Uterus (tissue), 3 donors: ENCODE measurements at regions not wholly inside any gene's neighbourhood (a gene's known extent, or its start where the extent isn't known, plus 50 kb on each side); places are given as distances from the start of the nearest gene placed in this dataset.

ENCODE experiments used
- DNase-seq, 2 donors: peaks; one replicate each; pipeline ENCODE4 v3.0.0-alpha.2; 2019 to 2020
- H3K27ac ChIP-seq, 2 donors: fragments of 200-600 bp; sonication (generic); 1 replicate in 1 of 2; 2 replicates in 1 of 2; pipeline ENCODE4 v1.5.1; 2016 to 2018
- H3K27me3 ChIP-seq, 2 donors: fragments of 200-600 bp; sonication (generic); one replicate each; pipeline ENCODE4 v1.5.1; 2018 to 2019; ENCODE audit warnings: control low read depth in 1 of 2
- H3K36me3 ChIP-seq, 2 donors: fragments of 200-600 bp; sonication (generic); one replicate each; pipeline ENCODE4 v1.5.1; 2019; ENCODE audit warnings: control low read depth in 1 of 2
- H3K4me1 ChIP-seq, 2 donors: fragments of 200-600 bp; sonication (generic); one replicate each; pipeline ENCODE4 v1.5.1; 2018 to 2019; ENCODE audit warnings: control low read depth in 1 of 2
- H3K4me3 ChIP-seq, 2 donors: fragments of 200-600 bp; sonication (generic); 1 replicate in 1 of 2; 2 replicates in 1 of 2; pipeline ENCODE4 v1.5.1; 2018 to 2019; ENCODE audit warnings: mild to moderate bottlenecking in 1 of 2
- H3K9me3 ChIP-seq, 2 donors: fragments of 200-600 bp; sonication (generic); one replicate each; pipeline ENCODE4 v1.5.1; 2019; ENCODE audit warnings: control low read depth in 1 of 2
- POLR2A ChIP-seq, 2 donors: fragments of 450-650 bp; IDR thresholded peaks; one replicate each; pipeline ENCODE4 v1.6.1; 2016; ENCODE audit warnings: antibody characterized with exemption in 2 of 2, mild to moderate bottlenecking in 1 of 2, moderate library complexity in 1 of 2
- intact Hi-C: fragments of 100-400 bp; cut with DNase I; formaldehyde crosslinking; loops from one replicate; pipeline ENCODE4 v1.15.1; 2023; ENCODE audit warnings: low total_unique reads
- TF ChIP-seq, protein P1 (sequence below), 4 experiments: fragments of 200-600 bp in 2 of 4; fragments of 450-650 bp in 2 of 4; sonication (generic) in 2 of 4; IDR thresholded peaks; one replicate each; pipeline ENCODE4 v1.5.1; 2016 to 2019; ENCODE audit warnings: antibody characterized with exemption in 4 of 4, mild to moderate bottlenecking in 2 of 4, moderate library complexity in 1 of 4
- donor health status: DM: yes; HTN: yes; CAD: no.

DNA sequence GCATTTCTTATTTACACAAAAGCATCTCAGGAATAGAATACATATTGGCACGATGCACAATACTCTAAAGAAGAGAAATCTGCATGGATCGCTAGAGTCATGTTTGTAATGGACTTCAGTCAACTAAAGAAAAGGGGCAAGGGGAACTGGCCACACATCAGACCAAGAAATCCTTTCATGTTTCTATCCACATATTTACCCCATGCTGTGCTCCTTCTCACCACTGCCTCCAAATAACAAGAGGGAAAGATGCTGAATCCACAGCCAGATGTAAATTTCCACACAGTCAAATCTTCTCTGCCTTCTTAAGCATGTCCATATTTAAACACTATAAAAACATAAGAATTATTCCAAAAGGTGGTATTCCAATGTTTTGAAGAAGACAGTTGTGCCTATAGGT is 67.6 kb downstream of the COX18 start:
- TF ChIP-seq, protein P1, sequence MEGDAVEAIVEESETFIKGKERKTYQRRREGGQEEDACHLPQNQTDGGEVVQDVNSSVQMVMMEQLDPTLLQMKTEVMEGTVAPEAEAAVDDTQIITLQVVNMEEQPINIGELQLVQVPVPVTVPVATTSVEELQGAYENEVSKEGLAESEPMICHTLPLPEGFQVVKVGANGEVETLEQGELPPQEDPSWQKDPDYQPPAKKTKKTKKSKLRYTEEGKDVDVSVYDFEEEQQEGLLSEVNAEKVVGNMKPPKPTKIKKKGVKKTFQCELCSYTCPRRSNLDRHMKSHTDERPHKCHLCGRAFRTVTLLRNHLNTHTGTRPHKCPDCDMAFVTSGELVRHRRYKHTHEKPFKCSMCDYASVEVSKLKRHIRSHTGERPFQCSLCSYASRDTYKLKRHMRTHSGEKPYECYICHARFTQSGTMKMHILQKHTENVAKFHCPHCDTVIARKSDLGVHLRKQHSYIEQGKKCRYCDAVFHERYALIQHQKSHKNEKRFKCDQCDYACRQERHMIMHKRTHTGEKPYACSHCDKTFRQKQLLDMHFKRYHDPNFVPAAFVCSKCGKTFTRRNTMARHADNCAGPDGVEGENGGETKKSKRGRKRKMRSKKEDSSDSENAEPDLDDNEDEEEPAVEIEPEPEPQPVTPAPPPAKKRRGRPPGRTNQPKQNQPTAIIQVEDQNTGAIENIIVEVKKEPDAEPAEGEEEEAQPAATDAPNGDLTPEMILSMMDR (IDR thresholded peaks at IDR 0.05): no peak
- TF ChIP-seq POLR2A (IDR thresholded peaks at IDR 0.05): no peak
- Histone ChIP-seq H3K4me3 (no peak overlapping the region), H3K27ac (no peak overlapping the region), H3K9me3 (no peaks in the 10 kb centered on the region), H3K27me3 (no peaks in the 10 kb centered on the region), H3K4me1 (no peaks in the 10 kb centered on the region), H3K36me3 (no peaks in the 10 kb centered on the region)
- no peak for DNase-seq
- intact Hi-C loops: no loop called here

DNA sequence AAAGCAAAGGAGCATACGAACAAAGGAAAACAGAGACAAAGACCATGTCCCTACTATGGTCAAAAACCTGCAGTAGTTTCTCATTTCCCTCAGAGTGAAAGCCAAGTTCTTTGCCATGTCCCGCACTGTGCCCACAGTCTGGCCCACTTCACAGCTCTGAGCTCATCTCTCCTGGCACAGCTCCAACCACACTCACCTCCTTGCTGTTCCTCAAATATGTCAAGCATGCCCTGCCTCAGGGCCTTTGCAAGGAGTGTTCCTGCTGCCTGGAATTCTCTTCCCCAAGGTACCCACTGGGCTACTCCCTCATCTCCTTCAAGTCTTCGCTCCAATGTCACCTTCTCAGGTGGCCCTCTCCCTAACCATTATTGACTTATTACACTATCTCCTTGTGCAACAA is 72.1 kb downstream of the COX18 start:
- Histone ChIP-seq H3K27me3 (no peaks in the 10 kb centered on the region), H3K9me3 (no peaks in the 10 kb centered on the region), H3K4me1 (no peaks in the 10 kb centered on the region), H3K4me3 (no peak overlapping the region), H3K27ac (no peak overlapping the region), H3K36me3 (no peaks in the 10 kb centered on the region)
- no peak for DNase-seq
- intact Hi-C loops: no loop called here
- TF ChIP-seq, protein P1 (IDR thresholded peaks at IDR 0.05): no peak
- TF ChIP-seq POLR2A (IDR thresholded peaks at IDR 0.05): no peak

DNA sequence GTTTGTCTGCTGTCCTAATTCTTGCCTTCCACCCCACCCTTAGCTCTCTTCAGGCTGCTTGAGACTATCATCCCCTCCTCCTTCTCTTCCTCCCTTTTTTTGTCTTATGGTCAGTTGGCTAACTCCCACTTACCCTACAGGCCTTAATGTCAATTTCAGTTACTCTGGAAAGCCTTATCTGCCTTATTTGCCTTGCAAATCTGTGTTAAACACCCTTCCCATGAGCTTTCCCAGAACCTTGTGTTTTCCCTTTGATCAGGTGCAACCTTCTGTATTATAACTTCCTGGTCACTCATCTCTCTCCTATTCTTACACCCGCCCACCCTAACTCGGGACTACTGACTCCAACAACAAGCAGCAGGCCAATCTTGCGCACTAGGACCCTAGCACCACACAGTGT is 74.8 kb downstream of the COX18 start:
- H3K4me1 ChIP-seq: no peaks in the 10 kb centered on the region
- no peak overlapping the region for H3K4me3 ChIP-seq
- H3K27ac ChIP-seq: no peak overlapping the region
- H3K27me3 ChIP-seq: no peaks in the 10 kb centered on the region
- H3K9me3 ChIP-seq: no peaks in the 10 kb centered on the region
- TF ChIP-seq POLR2A (IDR thresholded peaks at IDR 0.05): no peak
- TF ChIP-seq, protein P1 (IDR thresholded peaks at IDR 0.05): no peak
- intact Hi-C loops: no loop called here
- DNase-seq: no peak
- no peaks in the 10 kb centered on the region for H3K36me3 ChIP-seq

DNA sequence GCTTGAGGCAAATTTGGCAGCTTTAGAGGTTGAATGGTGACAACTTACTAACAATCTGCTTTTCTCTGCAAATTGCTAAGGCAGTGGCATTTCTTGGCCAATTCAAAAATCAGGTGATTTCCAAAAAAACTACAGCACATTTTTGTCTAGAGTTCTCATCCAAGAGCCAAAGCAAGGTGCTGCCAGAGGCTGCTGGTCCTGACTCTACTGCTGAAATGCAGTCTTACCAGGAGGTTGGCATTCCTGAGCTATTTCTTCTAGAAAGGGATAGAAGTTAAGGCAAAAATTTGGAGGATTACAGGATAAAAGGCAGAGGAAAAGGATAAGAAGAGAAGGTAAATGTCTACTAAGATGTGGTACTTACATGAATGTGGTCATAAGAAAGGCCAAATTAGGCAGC is 75.6 kb downstream of the COX18 start:
- Histone ChIP-seq H3K36me3 (no peaks in the 10 kb centered on the region), H3K27me3 (no peaks in the 10 kb centered on the region), H3K9me3 (no peaks in the 10 kb centered on the region), H3K4me1 (no peaks in the 10 kb centered on the region), H3K27ac (no peak overlapping the region), H3K4me3 (no peak overlapping the region)
- intact Hi-C loops: no loop called here
- no peak for DNase-seq
- TF ChIP-seq, protein P1 (IDR thresholded peaks at IDR 0.05): no peak
- TF ChIP-seq POLR2A (IDR thresholded peaks at IDR 0.05): no peak

DNA sequence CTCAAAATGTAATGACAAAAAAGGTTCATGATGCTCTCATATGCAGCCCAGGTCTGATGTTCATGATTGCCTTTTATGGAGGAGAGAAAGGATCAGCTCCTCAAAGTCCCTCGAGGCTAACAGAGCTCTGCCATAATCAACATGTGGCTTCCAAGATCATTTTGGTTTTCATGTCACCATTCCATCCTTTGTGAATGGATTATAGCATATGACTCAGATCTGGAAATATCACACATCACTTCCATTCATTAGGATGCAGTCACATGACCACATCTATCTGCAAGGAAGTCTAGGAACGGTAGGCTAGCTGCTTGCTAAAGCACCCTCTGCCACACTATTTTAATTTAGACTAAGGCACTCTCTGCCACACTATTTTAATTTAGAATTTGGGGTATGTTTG is 77.6 kb downstream of the COX18 start:
- no peak for DNase-seq
- H3K27ac ChIP-seq: no peak overlapping the region
- no peaks in the 10 kb centered on the region for H3K36me3 ChIP-seq
- intact Hi-C loops: no loop called here
- H3K9me3 ChIP-seq: no peaks in the 10 kb centered on the region
- no peaks in the 10 kb centered on the region for H3K27me3 ChIP-seq
- H3K4me1 ChIP-seq: no peaks in the 10 kb centered on the region
- H3K4me3 ChIP-seq: no peak overlapping the region
- TF ChIP-seq, protein P1 (IDR thresholded peaks at IDR 0.05): no peak
- no peak for TF ChIP-seq POLR2A (IDR thresholded peaks at IDR 0.05)
